Duodenal mucosa (tissue), 2 donors: ENCODE measurements at regions not wholly inside any gene's neighbourhood (a gene's known extent, or its start where the extent isn't known, plus 50 kb on each side); places are given as distances from the start of the nearest gene placed in this dataset.

Experiments
- H3K27ac ChIP-seq: one replicate; pipeline ENCODE4 v1.7.0; 2013; ENCODE audit warnings: low read depth, low read length
- H3K27me3 ChIP-seq, 2 donors: one replicate each; pipeline ENCODE4 v1.7.0; 2013; ENCODE audit warnings: low read length in 2 of 2, control low read depth in 1 of 2; ENCODE audit not compliant: insufficient read depth in 2 of 2, control insufficient read depth in 1 of 2
- H3K36me3 ChIP-seq, 2 donors: one replicate each; pipeline ENCODE4 v1.7.0; 2013; ENCODE audit warnings: low read length in 2 of 2, control low read depth in 1 of 2; ENCODE audit not compliant: insufficient read depth in 2 of 2, control insufficient read depth in 1 of 2
- H3K4me1 ChIP-seq, 2 donors: one replicate each; pipeline ENCODE4 v1.7.0; 2013; ENCODE audit warnings: low read length in 2 of 2, control low read depth in 1 of 2; ENCODE audit not compliant: insufficient read depth in 2 of 2, control insufficient read depth in 1 of 2
- H3K4me3 ChIP-seq, 2 donors: one replicate each; pipeline ENCODE4 v1.7.0; 2013; ENCODE audit warnings: low read length in 2 of 2, low read depth in 1 of 2
- H3K9ac ChIP-seq, 2 donors: one replicate each; pipeline ENCODE4 v1.7.0; 2013; ENCODE audit warnings: low read length in 2 of 2, low read depth in 1 of 2
- H3K9me3 ChIP-seq, 2 donors: one replicate each; pipeline ENCODE4 v1.7.0; 2013; ENCODE audit warnings: low read length in 2 of 2, control low read depth in 1 of 2; ENCODE audit not compliant: control insufficient read depth in 1 of 2

DNA sequence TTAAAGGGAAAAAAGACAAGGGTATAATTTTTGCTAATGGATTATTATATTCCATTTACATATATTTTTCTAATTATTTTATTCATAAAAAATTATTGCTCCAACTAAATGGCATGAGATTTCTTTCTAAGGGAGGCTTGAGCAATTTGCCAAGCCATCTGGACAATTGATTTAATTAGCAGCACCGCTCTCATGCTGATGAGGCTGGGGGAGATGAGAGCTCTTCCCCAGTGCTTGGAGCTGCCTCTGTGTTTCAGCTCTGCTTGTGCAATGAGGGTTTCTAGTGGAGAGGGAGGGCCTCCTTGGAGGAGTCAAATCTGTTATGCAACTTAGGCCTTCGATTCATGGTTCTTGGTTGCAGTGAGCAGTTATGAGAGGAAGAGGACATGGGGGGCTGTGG lies 574.3 kb downstream of the TCERG1L start:
- H3K27ac ChIP-seq, result no peak overlapping the region
- H3K9ac ChIP-seq, result no peak overlapping the region
- H3K9me3 ChIP-seq, result no peaks in the 10 kb centered on the region
- H3K27me3 ChIP-seq, result no peaks in the 10 kb centered on the region
- H3K4me3 ChIP-seq, result no peak overlapping the region
- H3K36me3 ChIP-seq, result no peaks in the 10 kb centered on the region
- H3K4me1 ChIP-seq, result no peaks in the 10 kb centered on the region

- Histone ChIP-seq H3K4me1 (no peaks in the 10 kb centered on the region), H3K9ac (no peak overlapping the region), H3K9me3 (no peaks in the 10 kb centered on the region), H3K27ac (no peak overlapping the region), H3K4me3 (no peak overlapping the region), H3K36me3 (no peaks in the 10 kb centered on the region), H3K27me3 (no peaks in the 10 kb centered on the region)
Observed at GRCh38 chr10:130737621-130738020, 573.9 kb downstream of the TCERG1L start.

- Histone ChIP-seq H3K36me3 (no peaks in the 10 kb centered on the region), H3K9me3 (no peaks in the 10 kb centered on the region), H3K4me3 (no peak overlapping the region), H3K27ac (no peak overlapping the region), H3K27me3 (no peaks in the 10 kb centered on the region), H3K4me1 (no peaks in the 10 kb centered on the region), H3K9ac (no peak overlapping the region)
Observed at GRCh38 chr10:130739016-130739756, 572.3 kb downstream of the TCERG1L start.

DNA sequence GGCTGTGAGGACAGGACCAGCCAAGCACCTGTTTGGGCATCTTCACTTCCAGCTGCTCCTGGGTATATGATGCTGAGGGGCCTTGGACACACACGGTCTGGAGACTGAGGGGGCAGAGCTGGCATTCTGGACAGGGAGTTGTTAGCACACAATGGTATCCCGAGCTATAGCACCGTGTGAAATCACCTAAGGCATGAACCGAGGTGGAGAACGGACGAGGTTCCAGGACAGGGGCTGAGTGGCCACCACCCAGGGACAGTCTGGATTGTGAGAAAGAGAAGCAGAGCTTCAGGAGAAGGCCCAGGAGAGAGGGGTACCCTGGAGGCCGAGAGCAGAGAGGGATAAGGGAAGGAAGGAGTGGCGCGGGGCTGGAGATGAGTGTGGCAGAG lies 571.8 kb downstream of the TCERG1L start:
- H3K4me1 ChIP-seq, result no peaks in the 10 kb centered on the region
- H3K4me3 ChIP-seq, result no peak overlapping the region
- H3K27ac ChIP-seq, result no peak overlapping the region
- no peaks in the 10 kb centered on the region for H3K9me3 ChIP-seq
- no peaks in the 10 kb centered on the region for H3K27me3 ChIP-seq
- no peaks in the 10 kb centered on the region for H3K36me3 ChIP-seq
- no peak overlapping the region for H3K9ac ChIP-seq

DNA sequence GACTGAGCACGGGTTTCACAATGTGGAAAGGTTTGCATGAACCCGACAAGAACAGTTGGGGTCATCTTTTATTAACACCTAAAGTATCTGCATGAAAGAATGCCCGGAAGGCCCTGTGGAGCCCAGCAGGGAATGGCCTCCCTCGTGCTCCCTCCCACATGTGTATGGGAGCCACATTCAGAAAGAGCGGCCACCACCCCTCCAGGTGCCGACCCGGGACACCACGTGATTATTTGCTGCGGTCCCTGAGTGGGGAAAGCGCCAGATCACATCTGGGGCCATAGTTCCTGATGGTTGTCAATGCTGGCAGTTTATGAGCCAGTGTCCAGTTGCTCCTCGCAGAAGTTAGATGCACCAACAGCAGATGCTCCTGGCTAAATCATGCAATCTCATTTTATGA lies 571.4 kb downstream of the TCERG1L start:
- no peak overlapping the region for H3K27ac ChIP-seq
- no peaks in the 10 kb centered on the region for H3K4me1 ChIP-seq
- no peaks in the 10 kb centered on the region for H3K36me3 ChIP-seq
- H3K4me3 ChIP-seq, result no peak overlapping the region
- no peaks in the 10 kb centered on the region for H3K27me3 ChIP-seq
- no peak overlapping the region for H3K9ac ChIP-seq
- H3K9me3 ChIP-seq, result no peaks in the 10 kb centered on the region

- no peaks in the 10 kb centered on the region for H3K4me1 ChIP-seq
- no peak overlapping the region for H3K27ac ChIP-seq
- H3K9me3 ChIP-seq, result no peaks in the 10 kb centered on the region
- H3K36me3 ChIP-seq, result no peaks in the 10 kb centered on the region
- H3K4me3 ChIP-seq, result no peak overlapping the region
- H3K27me3 ChIP-seq, result no peaks in the 10 kb centered on the region
- no peak overlapping the region for H3K9ac ChIP-seq
Observed at GRCh38 chr10:130740915-130741750, 570.4 kb downstream of the TCERG1L start.

GRCh38 chr10:130741901-130742855 lies 569.3 kb downstream of the TCERG1L start:
- Histone ChIP-seq H3K4me1 (no peaks in the 10 kb centered on the region), H3K27me3 (no peaks in the 10 kb centered on the region), H3K4me3 (no peak overlapping the region), H3K9ac (no peak overlapping the region), H3K9me3 (no peaks in the 10 kb centered on the region), H3K36me3 (no peaks in the 10 kb centered on the region), H3K27ac (no peak overlapping the region)

- H3K9me3 ChIP-seq, result no peaks in the 10 kb centered on the region
Observed at GRCh38 chr10:130742941-130743675, 568.4 kb downstream of the TCERG1L start.

GRCh38 chr10:130743751-130744271 lies 567.7 kb downstream of the TCERG1L start:
- H3K27me3 ChIP-seq, result no peaks in the 10 kb centered on the region
- no peak overlapping the region for H3K9ac ChIP-seq
- H3K27ac ChIP-seq, result no peak overlapping the region
- H3K9me3 ChIP-seq, result no peaks in the 10 kb centered on the region
- H3K4me3 ChIP-seq, result no peak overlapping the region
- H3K4me1 ChIP-seq, result no peaks in the 10 kb centered on the region
- H3K36me3 ChIP-seq, result no peaks in the 10 kb centered on the region

More at GRCh38 chr10:130742941-130743675, 568.4 kb downstream of the TCERG1L start:
- H3K27ac ChIP-seq, result no peak overlapping the region
- H3K36me3 ChIP-seq, result no peaks in the 10 kb centered on the region
- H3K9ac ChIP-seq, result no peak overlapping the region
- H3K27me3 ChIP-seq, result no peaks in the 10 kb centered on the region
- H3K4me3 ChIP-seq, result no peak overlapping the region
- H3K4me1 ChIP-seq, result no peaks in the 10 kb centered on the region
